HEK293 (cell line): ENCODE measurements at regions not wholly inside any gene's neighbourhood (a gene's known extent, or its start where the extent isn't known, plus 50 kb on each side); places are given as distances from the start of the nearest gene placed in this dataset.

Experiments
- CTCF ChIA-PET: fragments of 350-600 bp; formaldehyde crosslinking; extraction: SDS; loops from one replicate; lab custom pipeline; 2021; ENCODE audit warnings: antibody characterized with exemption; lab: Yijun Ruan, JAX
- POLR2A ChIA-PET: fragments of 300-600 bp; formaldehyde crosslinking; extraction: SDS; loops from one replicate; lab custom pipeline; 2020; ENCODE audit warnings: antibody characterized with exemption, inconsistent platforms; lab: Yijun Ruan, JAX
- H3K27ac ChIP-seq: fragments of 200-500 bp; sonication (Bioruptor generic); 2 replicates; pipeline ENCODE4 v1.5.1; 2014; ENCODE audit warnings: low read depth, low read length, control low read depth, inconsistent platforms; ENCODE audit errors: extremely low read depth
- H3K36me3 ChIP-seq, 2 experiments: fragments of 200-500 bp in 1 of 2; sonication (Bioruptor generic) in 1 of 2; 1 replicate in 1 of 2; 2 replicates in 1 of 2; pipeline ENCODE4 v1.5.1; 2014 to 2017; ENCODE audit warnings: inconsistent platforms in 2 of 2, low read length in 2 of 2; ENCODE audit not compliant: control insufficient read depth in 2 of 2, insufficient read depth in 1 of 2
- H3K4me1 ChIP-seq: fragments of 200-500 bp; sonication (Bioruptor generic); 2 replicates; pipeline ENCODE4 v1.5.1; 2014; ENCODE audit warnings: mild to moderate bottlenecking, low read length, inconsistent platforms; ENCODE audit not compliant: control insufficient read depth, insufficient read depth
- H3K4me3 ChIP-seq: 2 replicates; pipeline ENCODE4 v1.5.1; 2011; ENCODE audit warnings: low read depth, mild to moderate bottlenecking, control low read depth, low read length, moderate library complexity
- H3K9me3 ChIP-seq: fragments of 200-500 bp; sonication (Bioruptor generic); 2 replicates; pipeline ENCODE4 v1.5.1; 2014; ENCODE audit warnings: low read depth, low read length, inconsistent platforms; ENCODE audit not compliant: control insufficient read depth, insufficient read depth
- MEIS1 ChIP-seq: sonication (generic); formaldehyde crosslinking; IDR thresholded peaks from 2 replicates; pipeline ENCODE4 v1.8.1; 2022; ENCODE audit warnings: missing genetic modification reagents, mild to moderate bottlenecking, borderline replicate concordance
- OSR2 ChIP-seq: fragments of 450-650 bp; formaldehyde crosslinking; IDR thresholded peaks from 2 replicates; pipeline ENCODE4 v1.5.1; 2016; ENCODE audit warnings: missing biosample characterization, missing genetic modification characterization
- TRIM28 ChIP-seq: IDR thresholded peaks from 2 replicates; pipeline ENCODE4 v1.6.1; 2011; ENCODE audit warnings: low read length, control low read depth, borderline replicate concordance
- ZBTB21 ChIP-seq: fragments of 450-650 bp; formaldehyde crosslinking; IDR thresholded peaks from 2 replicates; pipeline ENCODE4 v1.5.1; 2017; ENCODE audit warnings: missing biosample characterization, missing genetic modification characterization
- ZBTB7A ChIP-seq: fragments of 450-650 bp; formaldehyde crosslinking; IDR thresholded peaks from 2 replicates; pipeline ENCODE4 v1.5.1; 2016; ENCODE audit warnings: low read depth, missing biosample characterization, missing genetic modification characterization
- ZNF114 ChIP-seq: fragments of 450-650 bp; formaldehyde crosslinking; IDR thresholded peaks from 2 replicates; pipeline ENCODE4 v1.5.0; 2017; ENCODE audit warnings: missing biosample characterization, missing genetic modification characterization
- ZNF121 ChIP-seq: fragments of 450-650 bp; formaldehyde crosslinking; IDR thresholded peaks from 2 replicates; pipeline ENCODE4 v1.5.1; 2016; ENCODE audit warnings: missing biosample characterization, missing genetic modification characterization
- ZNF155 ChIP-seq: fragments of 450-650 bp; formaldehyde crosslinking; IDR thresholded peaks from 2 replicates; pipeline ENCODE4 v1.5.1; 2016; ENCODE audit warnings: missing biosample characterization, missing genetic modification characterization
- ZNF24 ChIP-seq: fragments of 450-650 bp; formaldehyde crosslinking; IDR thresholded peaks from 2 replicates; pipeline ENCODE4 v1.5.1; 2016; ENCODE audit warnings: missing biosample characterization, missing genetic modification characterization
- ZNF302 ChIP-seq: fragments of 450-650 bp; formaldehyde crosslinking; IDR thresholded peaks from 2 replicates; pipeline ENCODE4 v1.5.1; 2016; ENCODE audit warnings: missing biosample characterization, missing genetic modification characterization, low read depth
- ZNF335 ChIP-seq: fragments of 450-650 bp; formaldehyde crosslinking; conservative IDR thresholded peaks from 2 replicates; pipeline ENCODE4 v1.5.1; 2016; ENCODE audit warnings: missing biosample characterization, missing genetic modification characterization
- ZNF354C ChIP-seq: fragments of 450-650 bp; formaldehyde crosslinking; IDR thresholded peaks from 2 replicates; pipeline ENCODE4 v1.5.1; 2016; ENCODE audit warnings: missing biosample characterization, missing genetic modification characterization, low read depth, borderline replicate concordance
- ZNF362 ChIP-seq: fragments of 450-650 bp; formaldehyde crosslinking; IDR thresholded peaks from 2 replicates; pipeline ENCODE4 v1.5.1; 2016; ENCODE audit warnings: missing biosample characterization, missing genetic modification characterization
- ZNF391 ChIP-seq: fragments of 450-650 bp; formaldehyde crosslinking; IDR thresholded peaks from 2 replicates; pipeline ENCODE4 v1.5.1; 2016; ENCODE audit warnings: low read depth, missing biosample characterization, missing genetic modification characterization, borderline replicate concordance
- ZNF426 ChIP-seq: fragments of 450-650 bp; formaldehyde crosslinking; IDR thresholded peaks from 2 replicates; pipeline ENCODE4 v1.5.1; 2017; ENCODE audit warnings: missing biosample characterization, missing genetic modification characterization, mild to moderate bottlenecking, inconsistent platforms, moderate library complexity
- ZNF488 ChIP-seq: fragments of 450-650 bp; formaldehyde crosslinking; IDR thresholded peaks from 2 replicates; pipeline ENCODE4 v1.5.1; 2016; ENCODE audit warnings: missing biosample characterization, missing genetic modification characterization
- ZNF513 ChIP-seq: fragments of 450-650 bp; IDR thresholded peaks from 2 replicates; pipeline ENCODE4 v1.5.1; 2018; ENCODE audit warnings: missing biosample characterization, missing genetic modification characterization
- ZNF530 ChIP-seq: fragments of 450-650 bp; formaldehyde crosslinking; IDR thresholded peaks from 2 replicates; pipeline ENCODE4 v1.5.1; 2016; ENCODE audit warnings: low read depth, missing biosample characterization, missing genetic modification characterization
- ZNF558 ChIP-seq: fragments of 450-650 bp; formaldehyde crosslinking; IDR thresholded peaks from 2 replicates; pipeline ENCODE4 v1.5.1; 2016; ENCODE audit warnings: missing biosample characterization, missing genetic modification characterization
- ZNF670 ChIP-seq: fragments of 450-650 bp; formaldehyde crosslinking; IDR thresholded peaks from 2 replicates; pipeline ENCODE4 v1.5.1; 2016; ENCODE audit warnings: missing biosample characterization, missing genetic modification characterization, low read depth
- ZNF792 ChIP-seq: fragments of 450-650 bp; formaldehyde crosslinking; IDR thresholded peaks from 2 replicates; pipeline ENCODE4 v1.5.1; 2016; ENCODE audit warnings: missing biosample characterization, missing genetic modification characterization
- ZSCAN16 ChIP-seq: fragments of 450-650 bp; formaldehyde crosslinking; IDR thresholded peaks from 2 replicates; pipeline ENCODE4 v1.5.1; 2016; ENCODE audit warnings: missing biosample characterization, missing genetic modification characterization
- ZSCAN30 ChIP-seq: fragments of 450-650 bp; IDR thresholded peaks from 2 replicates; pipeline ENCODE4 v1.5.1; 2018; ENCODE audit warnings: missing biosample characterization, mild to moderate bottlenecking, missing genetic modification characterization, moderate library complexity

GRCh38 chr10:89078724-89079672, 88.4 kb downstream of the FAS start:
- Histone ChIP-seq H3K4me3 (no peak overlapping the region), H3K9me3 (no peaks in the 10 kb centered on the region), H3K36me3 (no peaks in the 10 kb centered on the region), H3K27ac (no peak overlapping the region), H3K4me1 (no peaks in the 10 kb centered on the region)
- TF ChIP-seq ZNF362 (tag by site-specific recombination) (no peak), ZNF558 (tag by site-specific recombination) (no peak), ZNF391 (no peak)
- CTCF ChIA-PET = interaction anchor here (0.8 to 1.0 kb wide), 2 partner anchors 49 to 128 kb away, joined by 3 read pairs; partner anchors contain the start of gene CH25H
- POLR2A ChIA-PET = interaction anchor here (0.7 kb wide), 1 partner anchor 8 kb away, joined by 3 read pairs; no protein-coding TSS in a partner anchor

- Histone ChIP-seq H3K4me1 (no peaks in the 10 kb centered on the region), H3K9me3 (no peaks in the 10 kb centered on the region), H3K27ac (no peak overlapping the region), H3K36me3 (no peaks in the 10 kb centered on the region), H3K4me3 (no peak overlapping the region)
- TF ChIP-seq ZNF670 (no peak), OSR2 (tag by site-specific recombination) (no peak), ZNF121 (no peak), ZNF335 (no peak), MEIS1 (CRISPR knock-in tag) (no peak), TRIM28 (no peak)
- ChIA-PET CTCF (interaction anchor here (0.7 to 1.4 kb wide), 2 partner anchors 23 to 138 kb away, joined by 3 to 4 read pairs; no protein-coding TSS in a partner anchor), POLR2A (no interaction called here)
These were observed 85.5 kb downstream of the FAS start for GRCh38 chr10:89076120-89076519.

GRCh38 chr10:89075631-89076030, 85.0 kb downstream of the FAS start:
- TF ChIP-seq ZNF302 (tag by site-specific recombination) = no peak
- TF ChIP-seq ZNF155 = no peak
- no peak for TF ChIP-seq ZNF426 (tag by site-specific recombination)
- TF ChIP-seq ZBTB7A = no peak
- no peak for TF ChIP-seq ZNF513
- no peak for TF ChIP-seq ZSCAN30 (tag by site-specific recombination)
- ChIA-PET CTCF (interaction anchor here (0.6 to 1.4 kb wide), 2 partner anchors 109 to 139 kb away, joined by 3 to 4 read pairs; no protein-coding TSS in a partner anchor), POLR2A (no interaction called here)
- Histone ChIP-seq H3K27ac (no peak overlapping the region), H3K4me1 (no peaks in the 10 kb centered on the region), H3K9me3 (no peaks in the 10 kb centered on the region), H3K4me3 (no peak overlapping the region), H3K36me3 (no peaks in the 10 kb centered on the region)

GRCh38 chr10:89074120-89074519, 83.5 kb downstream of the FAS start:
- ChIA-PET POLR2A (no interaction called here), CTCF (interaction anchor here (0.7 to 1.0 kb wide), 3 partner anchors 15 to 238 kb away, joined by 3 to 4 read pairs (median 3); no protein-coding TSS in a partner anchor)
- Histone ChIP-seq H3K4me3 (no peak overlapping the region), H3K27ac (no peak overlapping the region), H3K4me1 (no peaks in the 10 kb centered on the region), H3K36me3 (no peaks in the 10 kb centered on the region), H3K9me3 (no peaks in the 10 kb centered on the region)
- TF ChIP-seq ZNF354C = no peak
- no peak for TF ChIP-seq ZNF114 (tag by site-specific recombination)
- no peak for TF ChIP-seq ZSCAN16 (tag by site-specific recombination)
- TF ChIP-seq ZNF488 (tag by site-specific recombination) = no peak
- no peak for TF ChIP-seq ZBTB21 (tag by site-specific recombination)
- TF ChIP-seq ZNF24 = no peak
- no peak for TF ChIP-seq ZNF792 (tag by site-specific recombination)
- TF ChIP-seq ZNF530 = no peak
